ENCODE measurements at regions not wholly inside any gene's neighbourhood (a gene's known extent, or its start where the extent isn't known, plus 50 kb on each side); places are given as distances from the start of the nearest gene placed in this dataset.
A peak's percentile ranks its signal among the peaks of the same experiment; 100 is the strongest.

- no peaks in the 10 kb centered on the region for H3K27me3 Mint-ChIP-seq (ENCODE audit: unreplicated experiment)
- no peak overlapping the region for H3K4me3 Mint-ChIP-seq (ENCODE audit: unreplicated experiment)
- no peak for DNase-seq (ENCODE audit: extremely low spot score, unreplicated experiment)
- no peak for TF ChIP-seq CTCF (IDR thresholded peaks at IDR 0.05)
- peaks cover 16% of the 10 kb centered on the region for H3K9me3 Mint-ChIP-seq (ENCODE audit: unreplicated experiment)
- H3K4me1 Mint-ChIP-seq (ENCODE audit: unreplicated experiment): no peaks in the 10 kb centered on the region
- no peak overlapping the region for H3K27ac Mint-ChIP-seq (ENCODE audit: unreplicated experiment)
- H3K36me3 Mint-ChIP-seq (ENCODE audit: unreplicated experiment): no peaks in the 10 kb centered on the region
Observed at GRCh38 chr19:29454109-29454508, 71.7 kb upstream of the VSTM2B start.

GRCh38 chr19:29457413-29457812 lies 68.4 kb upstream of the VSTM2B start:
- Mint-ChIP-seq H3K4me3 (ENCODE audit: unreplicated experiment) (no peak overlapping the region), H3K4me1 (ENCODE audit: unreplicated experiment) (no peaks in the 10 kb centered on the region), H3K27ac (ENCODE audit: unreplicated experiment) (no peak overlapping the region), H3K27me3 (ENCODE audit: unreplicated experiment) (no peaks in the 10 kb centered on the region), H3K36me3 (ENCODE audit: unreplicated experiment) (no peaks in the 10 kb centered on the region), H3K9me3 (ENCODE audit: unreplicated experiment) (peaks cover 8% of the 10 kb centered on the region)
- peak; percentile 44 for DNase-seq (ENCODE audit: extremely low spot score, unreplicated experiment)
- TF ChIP-seq CTCF (IDR thresholded peaks at IDR 0.05): no peak

- no peak overlapping the region for H3K4me3 Mint-ChIP-seq (ENCODE audit: unreplicated experiment)
- no peaks in the 10 kb centered on the region for H3K27me3 Mint-ChIP-seq (ENCODE audit: unreplicated experiment)
- no peak overlapping the region for H3K27ac Mint-ChIP-seq (ENCODE audit: unreplicated experiment)
- H3K4me1 Mint-ChIP-seq (ENCODE audit: unreplicated experiment): no peaks in the 10 kb centered on the region
- no peaks in the 10 kb centered on the region for H3K36me3 Mint-ChIP-seq (ENCODE audit: unreplicated experiment)
- TF ChIP-seq CTCF (IDR thresholded peaks at IDR 0.05): no peak
- H3K9me3 Mint-ChIP-seq (ENCODE audit: unreplicated experiment): no peaks in the 10 kb centered on the region
- DNase-seq (ENCODE audit: extremely low spot score, unreplicated experiment): no peak
Observed at GRCh38 chr19:29467824-29468401, 57.9 kb upstream of the VSTM2B start.

- H3K27ac Mint-ChIP-seq (ENCODE audit: unreplicated experiment): no peak overlapping the region
- no peak overlapping the region for H3K4me3 Mint-ChIP-seq (ENCODE audit: unreplicated experiment)
- H3K27me3 Mint-ChIP-seq (ENCODE audit: unreplicated experiment): no peaks in the 10 kb centered on the region
- H3K9me3 Mint-ChIP-seq (ENCODE audit: unreplicated experiment): peaks cover 5% of the 10 kb centered on the region
- no peak for TF ChIP-seq CTCF (IDR thresholded peaks at IDR 0.05)
- H3K4me1 Mint-ChIP-seq (ENCODE audit: unreplicated experiment): no peaks in the 10 kb centered on the region
- no peaks in the 10 kb centered on the region for H3K36me3 Mint-ChIP-seq (ENCODE audit: unreplicated experiment)
- no peak for DNase-seq (ENCODE audit: extremely low spot score, unreplicated experiment)
Observed at GRCh38 chr19:29475469-29475868, 50.3 kb upstream of the VSTM2B start.

Data from osteocyte (in vitro differentiated cells).